ENCODE measurements at regions not wholly inside any gene's neighbourhood (a gene's known extent, or its start where the extent isn't known, plus 50 kb on each side); places are given as distances from the start of the nearest gene placed in this dataset.
"Not testable (repeated sequence)": the region's sequence is repeated elsewhere in the genome, so short reads cannot be mapped to it uniquely, and the experiment has no call there.

DNA sequence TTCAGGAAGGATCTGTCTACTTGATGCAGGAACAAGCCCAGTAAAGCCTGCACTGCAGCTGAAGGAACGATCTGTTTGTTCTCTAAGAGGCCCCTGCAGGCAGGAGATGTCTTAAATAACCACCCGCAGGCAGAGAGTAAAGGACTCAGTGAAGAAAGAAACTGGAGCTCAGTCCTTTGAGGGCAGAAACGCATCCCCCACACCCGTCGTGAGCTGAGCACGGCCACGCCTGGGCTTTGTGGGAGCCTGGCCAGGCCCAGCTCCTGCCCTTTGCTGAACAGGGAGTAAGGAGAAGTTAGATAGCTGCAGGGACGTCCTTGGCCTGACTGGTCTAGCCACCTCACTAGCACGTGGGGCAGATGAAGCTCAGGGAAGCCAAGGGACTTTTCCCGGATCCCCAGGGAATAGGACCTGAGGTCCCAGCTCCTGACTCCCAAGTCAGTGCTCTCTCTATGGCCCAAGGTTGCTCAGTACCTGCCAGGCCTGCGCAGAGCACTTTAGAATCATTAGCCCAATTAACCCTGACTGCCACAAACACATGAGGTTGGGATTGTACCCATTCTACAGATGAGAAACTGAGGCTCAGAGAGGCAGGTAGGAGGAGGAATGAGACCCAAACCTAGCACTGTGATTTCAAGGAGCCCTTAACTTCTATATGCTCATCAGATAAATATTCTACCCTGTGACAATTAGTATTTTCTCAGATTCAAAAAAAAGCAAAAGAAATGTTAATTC is 194.2 kb upstream of the SULF2 start:
- in situ Hi-C loops (cut with HindIII; ENCODE audit: extremely low pct_ligation_motif_present, low pct_unique_long_range_greater_than_20kb) = loop anchor here (10.0 kb wide), 1 partner anchor 395 kb away; no protein-coding TSS in a partner anchor
- CTCF ChIA-PET (ENCODE audit: low intra/inter-chr PET ratio, low total read pairs); POLR2A ChIA-PET; H3K36me3 ChIP-seq (replicated peaks in 1 of 2; ENCODE audit: control insufficient read depth in 1 of 2, insufficient read depth in 2 of 2, low read length in 2 of 2); H2AFZ ChIP-seq (ENCODE audit: low read length); FAIRE-seq; H4K20me1 ChIP-seq (ENCODE audit: insufficient read depth, low read length); H3K9ac ChIP-seq (ENCODE audit: insufficient read depth, low read depth, low read length); H3K9me3 ChIP-seq (ENCODE audit: low read length); DNase-seq (ENCODE audit: low spot score); H3K79me2 ChIP-seq (ENCODE audit: insufficient read depth, low read length); H3K4me2 ChIP-seq (ENCODE audit: low read depth, low read length); H3K27ac ChIP-seq (ENCODE audit: extremely low read length, insufficient read depth, low read length); BruUV-seq (replicated peaks); H3K4me3 ChIP-seq (replicated peaks in 1 of 3; ENCODE audit: insufficient read depth in 1 of 3, low read depth in 2 of 3, low read length in 3 of 3); intact Hi-C loops (cut with micrococcal nuclease; ENCODE audit: unreplicated experiment): not testable (repeated sequence)
- ATAC-seq = peak; percentile 8; the same call in 2 of the 3 replicates
- WGBS (ENCODE audit: low lambda C conversion rate) = 40% methylated on average over 11 of the region's 11 CpGs
- Histone ChIP-seq H3K27me3 (ENCODE audit: control insufficient read depth in 1 of 2, insufficient read depth in 2 of 2, low read length in 2 of 2) (peaks cover 2 to 11% of the 10 kb centered on the region in 2 experiments; a peak in 4 of 5 replicates), H3K4me1 (ENCODE audit: insufficient read depth, low read length) (peaks cover 80% of the 10 kb centered on the region)
- TF ChIP-seq KDM1A (CRISPR knock-in tag; IDR thresholded peaks at IDR 0.05) (peak; percentile 78; the same call in 1 of the 2 replicates), ZNF629 (CRISPR knock-in tag; conservative IDR thresholded peaks at IDR 0.05) (peak; percentile 95), MAX (IDR thresholded peaks at IDR 0.05) (peak; percentile 39; the same call in 1 of the 2 replicates), ZNF687 (CRISPR knock-in tag; IDR thresholded peaks at IDR 0.05) (peak; percentile 45), ZMYM3 (CRISPR knock-in tag; IDR thresholded peaks at IDR 0.05) (peak; percentile 90), ADNP (CRISPR knock-in tag; IDR thresholded peaks at IDR 0.05) (peak; percentile 26; the same call in 1 of the 2 replicates)
- TF ChIP-seq, protein P1, sequence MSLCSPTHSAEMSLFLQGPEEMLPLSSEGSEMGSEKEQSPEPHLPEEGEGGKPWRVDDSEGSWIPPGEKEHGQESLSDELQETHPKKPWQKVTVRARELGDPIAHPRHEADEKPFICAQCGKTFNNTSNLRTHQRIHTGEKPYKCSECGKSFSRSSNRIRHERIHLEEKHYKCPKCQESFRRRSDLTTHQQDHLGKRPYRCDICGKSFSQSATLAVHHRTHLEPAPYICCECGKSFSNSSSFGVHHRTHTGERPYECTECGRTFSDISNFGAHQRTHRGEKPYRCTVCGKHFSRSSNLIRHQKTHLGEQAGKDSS (CRISPR knock-in tag; IDR thresholded peaks at IDR 0.05; ENCODE audit: borderline replicate concordance, low read depth) = peak; percentile 71; the same call in 1 of the 2 replicates

DNA sequence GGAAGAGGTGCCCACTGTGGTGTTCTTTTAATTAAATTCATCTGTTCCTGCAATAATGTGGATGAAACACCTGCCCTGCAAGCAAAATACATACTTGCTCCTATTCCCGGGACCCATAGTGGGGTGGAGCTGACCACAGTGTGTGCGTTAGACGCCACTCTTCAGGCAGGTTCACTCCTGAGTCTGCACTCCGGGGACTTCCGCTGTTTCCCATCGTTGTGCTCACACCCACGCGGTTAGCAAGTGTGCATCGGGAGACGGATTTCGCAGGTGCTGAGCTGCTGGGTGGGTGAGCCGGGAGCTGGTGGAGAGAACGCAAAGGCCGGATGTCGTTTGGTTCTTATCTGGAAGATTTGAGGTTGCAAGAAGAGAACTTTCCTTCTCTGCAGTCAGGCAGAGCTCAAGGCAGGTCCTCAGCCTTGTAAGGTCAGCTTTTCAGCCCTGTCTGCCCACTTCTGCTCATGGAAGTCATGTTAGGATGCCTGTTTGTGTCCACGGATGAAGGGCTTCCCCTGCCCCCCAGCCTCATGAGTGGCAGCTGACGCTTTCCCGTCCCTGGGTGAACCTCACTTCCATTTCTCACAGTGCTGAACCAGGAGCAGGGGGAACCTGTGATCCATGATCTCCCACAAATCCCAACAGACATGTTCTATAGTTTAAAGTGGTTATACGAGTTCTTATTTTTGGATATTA is 193.3 kb upstream of the SULF2 start:
- H2AFZ ChIP-seq (ENCODE audit: low read length); H3K36me3 ChIP-seq (replicated peaks in 1 of 2; ENCODE audit: control insufficient read depth in 1 of 2, insufficient read depth in 2 of 2, low read length in 2 of 2); BruUV-seq (replicated peaks); intact Hi-C loops (cut with micrococcal nuclease; ENCODE audit: unreplicated experiment); CTCF ChIA-PET (ENCODE audit: low intra/inter-chr PET ratio, low total read pairs); H3K27me3 ChIP-seq (ENCODE audit: control insufficient read depth in 1 of 2, insufficient read depth in 2 of 2, low read length in 2 of 2); H3K4me3 ChIP-seq (replicated peaks in 1 of 3; ENCODE audit: insufficient read depth in 1 of 3, low read depth in 2 of 3, low read length in 3 of 3); H3K27ac ChIP-seq (ENCODE audit: extremely low read length, insufficient read depth, low read length); H3K9ac ChIP-seq (ENCODE audit: insufficient read depth, low read depth, low read length); H3K79me2 ChIP-seq (ENCODE audit: insufficient read depth, low read length); H3K9me3 ChIP-seq (ENCODE audit: low read length); H4K20me1 ChIP-seq (ENCODE audit: insufficient read depth, low read length); FAIRE-seq; POLR2A ChIA-PET; DNase-seq (ENCODE audit: low spot score): not testable (repeated sequence)
- ATAC-seq = peak; percentile 10; the same call in 1 of the 3 replicates
- in situ Hi-C loops (cut with HindIII; ENCODE audit: extremely low pct_ligation_motif_present, low pct_unique_long_range_greater_than_20kb) = loop anchor here (10.0 kb wide), 1 partner anchor 396 kb away; no protein-coding TSS in a partner anchor
- Histone ChIP-seq H3K4me1 (ENCODE audit: insufficient read depth, low read length) (peaks cover 83% of the 10 kb centered on the region), H3K4me2 (ENCODE audit: low read depth, low read length) (peak overlapping the region; percentile 57)
- WGBS (ENCODE audit: low lambda C conversion rate) = 68% methylated on average over 4 of the region's 19 CpGs
